Testis (tissue), 2 donors: ENCODE measurements at regions not wholly inside any gene's neighbourhood (a gene's known extent, or its start where the extent isn't known, plus 50 kb on each side); places are given as distances from the start of the nearest gene placed in this dataset.

ENCODE experiments used
- POLR2A ChIP-seq: fragments of 450-650 bp; IDR thresholded peaks from one replicate; pipeline ENCODE4 v1.6.1; 2017; ENCODE audit warnings: antibody characterized with exemption, mild to moderate bottlenecking, moderate library complexity
- TF ChIP-seq, protein P1 (sequence below), 3 experiments: fragments of 450-650 bp in 2 of 3; fragments of 200-600 bp in 1 of 3; sonication (generic) in 1 of 3; IDR thresholded peaks; one replicate each; pipeline ENCODE4 v1.5.1; 2016 to 2019; ENCODE audit warnings: antibody characterized with exemption in 3 of 3, mild to moderate bottlenecking in 2 of 3, moderate library complexity in 1 of 3

DNA sequence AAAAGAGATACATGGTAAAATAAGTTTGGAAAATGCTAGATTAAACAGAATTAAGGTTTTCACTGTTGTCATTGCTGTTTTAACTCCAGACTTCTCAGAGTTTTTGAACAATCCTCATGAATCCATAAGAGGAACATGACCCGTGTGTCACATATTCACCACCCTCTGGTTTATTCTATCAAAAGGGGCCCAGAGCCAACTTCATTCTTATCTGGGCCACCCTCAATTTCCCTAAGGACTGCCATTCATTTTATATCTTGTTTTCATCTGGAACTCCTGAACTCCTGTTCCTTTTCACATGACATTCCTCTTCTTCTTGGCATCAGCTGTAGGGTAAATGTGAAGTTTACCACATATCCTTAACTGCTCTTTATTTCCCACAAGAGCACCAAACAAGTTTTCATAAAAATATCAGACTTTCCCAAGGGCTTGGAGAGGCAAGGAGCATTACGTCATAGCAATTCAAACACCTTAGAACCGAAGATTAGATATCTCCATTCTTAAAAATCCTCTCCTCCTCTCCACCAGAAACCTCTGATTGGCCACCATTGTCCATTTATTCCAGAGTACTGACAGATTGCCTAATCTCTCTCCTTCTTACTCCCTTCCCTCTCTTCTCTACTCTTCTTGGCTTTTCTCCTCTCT, 225.2 kb downstream of the SEC23A start:
- TF ChIP-seq, protein P1, sequence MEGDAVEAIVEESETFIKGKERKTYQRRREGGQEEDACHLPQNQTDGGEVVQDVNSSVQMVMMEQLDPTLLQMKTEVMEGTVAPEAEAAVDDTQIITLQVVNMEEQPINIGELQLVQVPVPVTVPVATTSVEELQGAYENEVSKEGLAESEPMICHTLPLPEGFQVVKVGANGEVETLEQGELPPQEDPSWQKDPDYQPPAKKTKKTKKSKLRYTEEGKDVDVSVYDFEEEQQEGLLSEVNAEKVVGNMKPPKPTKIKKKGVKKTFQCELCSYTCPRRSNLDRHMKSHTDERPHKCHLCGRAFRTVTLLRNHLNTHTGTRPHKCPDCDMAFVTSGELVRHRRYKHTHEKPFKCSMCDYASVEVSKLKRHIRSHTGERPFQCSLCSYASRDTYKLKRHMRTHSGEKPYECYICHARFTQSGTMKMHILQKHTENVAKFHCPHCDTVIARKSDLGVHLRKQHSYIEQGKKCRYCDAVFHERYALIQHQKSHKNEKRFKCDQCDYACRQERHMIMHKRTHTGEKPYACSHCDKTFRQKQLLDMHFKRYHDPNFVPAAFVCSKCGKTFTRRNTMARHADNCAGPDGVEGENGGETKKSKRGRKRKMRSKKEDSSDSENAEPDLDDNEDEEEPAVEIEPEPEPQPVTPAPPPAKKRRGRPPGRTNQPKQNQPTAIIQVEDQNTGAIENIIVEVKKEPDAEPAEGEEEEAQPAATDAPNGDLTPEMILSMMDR (IDR thresholded peaks at IDR 0.05), result no peak
- TF ChIP-seq POLR2A, result no peak
